ENCODE measurements at regions not wholly inside any gene's neighbourhood (a gene's known extent, or its start where the extent isn't known, plus 50 kb on each side); places are given as distances from the start of the nearest gene placed in this dataset.

DNA sequence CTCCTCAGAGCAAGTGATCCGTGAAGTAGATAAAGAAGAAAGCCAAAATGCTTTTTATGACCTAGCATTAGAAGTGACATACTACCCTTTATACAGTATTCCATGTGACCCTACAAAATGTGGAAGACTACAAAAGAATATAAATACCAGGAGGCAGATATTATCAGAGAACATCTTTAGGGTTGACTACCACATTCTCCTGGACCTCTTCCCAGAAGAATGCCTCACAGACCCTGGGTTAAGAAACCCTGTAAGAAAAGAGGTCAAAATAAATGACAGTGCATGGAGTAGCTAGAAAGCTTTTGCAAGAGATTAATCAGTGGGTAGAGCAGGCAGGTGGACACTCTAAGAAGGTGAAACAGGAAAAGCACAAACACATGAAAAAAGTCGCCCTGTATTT lies 69.2 kb downstream of the FANCF start:
- Mint-ChIP-seq H3K36me3 (ENCODE audit: low read depth) (no peaks in the 10 kb centered on the region), H3K4me1 (no peaks in the 10 kb centered on the region), H3K27ac (no peak overlapping the region), H3K27me3 (no peaks in the 10 kb centered on the region), H3K4me3 (no peak overlapping the region), H3K9me3 (no peaks in the 10 kb centered on the region)
- ATAC-seq (ENCODE audit: low read depth), result no peak
- TF ChIP-seq, protein P1, sequence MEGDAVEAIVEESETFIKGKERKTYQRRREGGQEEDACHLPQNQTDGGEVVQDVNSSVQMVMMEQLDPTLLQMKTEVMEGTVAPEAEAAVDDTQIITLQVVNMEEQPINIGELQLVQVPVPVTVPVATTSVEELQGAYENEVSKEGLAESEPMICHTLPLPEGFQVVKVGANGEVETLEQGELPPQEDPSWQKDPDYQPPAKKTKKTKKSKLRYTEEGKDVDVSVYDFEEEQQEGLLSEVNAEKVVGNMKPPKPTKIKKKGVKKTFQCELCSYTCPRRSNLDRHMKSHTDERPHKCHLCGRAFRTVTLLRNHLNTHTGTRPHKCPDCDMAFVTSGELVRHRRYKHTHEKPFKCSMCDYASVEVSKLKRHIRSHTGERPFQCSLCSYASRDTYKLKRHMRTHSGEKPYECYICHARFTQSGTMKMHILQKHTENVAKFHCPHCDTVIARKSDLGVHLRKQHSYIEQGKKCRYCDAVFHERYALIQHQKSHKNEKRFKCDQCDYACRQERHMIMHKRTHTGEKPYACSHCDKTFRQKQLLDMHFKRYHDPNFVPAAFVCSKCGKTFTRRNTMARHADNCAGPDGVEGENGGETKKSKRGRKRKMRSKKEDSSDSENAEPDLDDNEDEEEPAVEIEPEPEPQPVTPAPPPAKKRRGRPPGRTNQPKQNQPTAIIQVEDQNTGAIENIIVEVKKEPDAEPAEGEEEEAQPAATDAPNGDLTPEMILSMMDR (IDR thresholded peaks at IDR 0.05), result no peak
- intact Hi-C loops (cut with micrococcal nuclease), result no loop called here
- POLR2A ChIA-PET, result no interaction called here
- DNase-seq, result no peak
- CTCF ChIA-PET, result no interaction called here

DNA sequence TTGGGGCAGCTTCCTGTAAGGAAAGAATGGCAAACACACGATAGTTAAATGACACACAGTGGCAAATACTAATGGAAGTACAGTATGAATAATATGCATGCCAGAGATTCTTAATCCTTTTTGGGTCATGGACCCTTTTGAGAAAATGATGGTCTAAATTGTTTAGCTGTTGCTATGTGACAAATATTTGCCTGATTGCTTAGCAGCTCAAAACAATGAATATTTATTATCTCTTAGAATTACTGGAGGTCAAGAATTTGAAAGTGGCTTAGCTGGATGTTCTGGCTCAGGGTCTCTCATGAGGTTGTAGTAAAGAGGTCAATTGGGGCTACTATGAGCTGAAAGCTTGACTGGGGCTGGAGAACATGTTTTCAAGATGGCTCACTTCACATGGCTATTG lies 69.7 kb downstream of the FANCF start:
- intact Hi-C loops (cut with micrococcal nuclease), result no loop called here
- Mint-ChIP-seq H3K4me3 (no peak overlapping the region), H3K36me3 (ENCODE audit: low read depth) (no peaks in the 10 kb centered on the region), H3K9me3 (no peaks in the 10 kb centered on the region), H3K27me3 (no peaks in the 10 kb centered on the region), H3K4me1 (no peaks in the 10 kb centered on the region), H3K27ac (no peak overlapping the region)
- ChIA-PET POLR2A (no interaction called here), CTCF (no interaction called here)
- DNase-seq (no peak), ATAC-seq (ENCODE audit: low read depth) (no peak)
- TF ChIP-seq, protein P1 (IDR thresholded peaks at IDR 0.05), result no peak

DNA sequence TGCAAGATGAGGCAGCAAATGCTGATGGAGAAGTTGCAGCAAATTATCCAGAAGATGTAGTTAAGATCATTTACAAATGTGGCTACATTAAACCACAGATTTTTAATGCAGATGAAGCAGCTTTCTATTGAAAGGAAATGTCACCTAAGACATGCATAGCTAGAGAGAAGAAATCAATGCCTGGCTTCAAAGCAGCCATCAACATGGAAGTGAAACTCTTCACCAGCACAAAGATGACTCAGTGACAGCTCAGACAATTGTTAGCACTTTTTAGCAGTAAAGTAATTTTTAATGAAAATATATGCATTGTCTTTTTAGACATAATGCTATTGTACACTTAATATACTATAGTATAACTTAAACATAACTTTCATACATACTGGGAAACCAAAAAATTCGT lies 71.4 kb downstream of the FANCF start:
- ChIA-PET CTCF (no interaction called here), POLR2A (no interaction called here)
- Mint-ChIP-seq H3K9me3 (no peaks in the 10 kb centered on the region), H3K4me1 (no peaks in the 10 kb centered on the region), H3K4me3 (no peak overlapping the region), H3K27ac (no peak overlapping the region), H3K36me3 (ENCODE audit: low read depth) (no peaks in the 10 kb centered on the region), H3K27me3 (no peaks in the 10 kb centered on the region)
- intact Hi-C loops (cut with micrococcal nuclease), result no loop called here
- ATAC-seq (ENCODE audit: low read depth) (no peak), DNase-seq (no peak)
- TF ChIP-seq, protein P1 (IDR thresholded peaks at IDR 0.05), result no peak

DNA sequence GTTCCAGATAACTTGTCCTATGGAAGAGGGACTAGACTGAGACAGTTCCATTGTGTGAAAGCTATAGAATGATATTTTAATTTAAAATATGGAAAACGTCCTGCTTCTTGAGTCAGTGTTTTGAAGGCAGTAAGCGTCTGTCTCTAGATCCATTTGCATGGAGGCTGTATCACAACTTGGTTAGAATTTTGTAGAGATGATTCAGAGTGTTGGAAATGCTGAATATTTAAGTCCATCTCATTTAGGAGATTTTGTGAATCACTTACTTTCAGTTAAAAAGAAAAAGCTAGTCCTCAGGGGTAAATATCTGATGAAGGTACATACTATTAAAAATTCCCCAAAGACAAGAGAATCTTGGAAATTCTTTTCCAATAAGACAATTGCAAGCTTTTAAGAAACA lies 72.7 kb downstream of the FANCF start:
- no peak for ATAC-seq (ENCODE audit: low read depth)
- H3K4me3 Mint-ChIP-seq, result no peak overlapping the region
- intact Hi-C loops (cut with micrococcal nuclease), result no loop called here
- no peaks in the 10 kb centered on the region for H3K27me3 Mint-ChIP-seq
- H3K36me3 Mint-ChIP-seq (ENCODE audit: low read depth), result no peaks in the 10 kb centered on the region
- no peaks in the 10 kb centered on the region for H3K4me1 Mint-ChIP-seq
- ChIA-PET CTCF (no interaction called here), POLR2A (no interaction called here)
- H3K27ac Mint-ChIP-seq, result no peak overlapping the region
- no peak for DNase-seq
- TF ChIP-seq, protein P1 (IDR thresholded peaks at IDR 0.05), result no peak
- H3K9me3 Mint-ChIP-seq, result no peaks in the 10 kb centered on the region

DNA sequence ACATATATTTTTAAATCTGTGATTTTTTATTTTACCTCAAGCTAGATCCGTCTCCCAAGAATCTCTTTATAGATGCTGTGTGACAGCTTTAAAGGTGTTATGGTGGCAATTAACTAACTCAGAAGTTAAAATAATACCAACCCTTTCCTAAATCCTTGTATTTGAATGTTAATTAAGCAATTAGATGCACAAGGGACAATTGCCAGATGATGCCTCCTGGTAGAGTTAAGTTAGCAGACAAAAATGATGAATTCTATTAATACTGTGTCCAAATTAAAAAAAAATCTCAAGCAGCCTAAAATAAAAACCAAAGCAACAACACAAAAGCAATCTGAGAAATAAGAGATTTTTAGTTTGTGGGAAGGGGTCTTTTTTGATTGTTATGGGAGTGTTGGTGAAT lies 78.9 kb downstream of the FANCF start:
- no peak overlapping the region for H3K4me3 Mint-ChIP-seq
- DNase-seq, result no peak
- ChIA-PET CTCF (no interaction called here), POLR2A (no interaction called here)
- H3K36me3 Mint-ChIP-seq (ENCODE audit: low read depth), result no peaks in the 10 kb centered on the region
- no peak for ATAC-seq (ENCODE audit: low read depth)
- intact Hi-C loops (cut with micrococcal nuclease), result no loop called here
- no peaks in the 10 kb centered on the region for H3K4me1 Mint-ChIP-seq
- TF ChIP-seq, protein P1 (IDR thresholded peaks at IDR 0.05), result no peak
- H3K27me3 Mint-ChIP-seq, result peaks cover 6% of the 10 kb centered on the region
- H3K9me3 Mint-ChIP-seq, result no peaks in the 10 kb centered on the region
- no peak overlapping the region for H3K27ac Mint-ChIP-seq

All from activated B cell treated with CpG ODN at 0.5 μM for 24 hours (primary cell).